ENCODE measurements at regions not wholly inside any gene's neighbourhood (a gene's known extent, or its start where the extent isn't known, plus 50 kb on each side); places are given as distances from the start of the nearest gene placed in this dataset.
"Not testable (repeated sequence)": the region's sequence is repeated elsewhere in the genome, so short reads cannot be mapped to it uniquely, and the experiment has no call there.

- not testable (repeated sequence) for H3K4me3 ChIP-seq (ENCODE audit: insufficient read depth, low read depth, low read length); H3K27me3 ChIP-seq (ENCODE audit: control insufficient read depth, insufficient read depth, low read length); H3K36me3 ChIP-seq (replicated peaks; ENCODE audit: control insufficient read depth, insufficient read depth, low read length); DNase-seq
Measured at GRCh38 chr21:6363591-6363990, 4157.8 kb upstream of the TPTE start.

DNA sequence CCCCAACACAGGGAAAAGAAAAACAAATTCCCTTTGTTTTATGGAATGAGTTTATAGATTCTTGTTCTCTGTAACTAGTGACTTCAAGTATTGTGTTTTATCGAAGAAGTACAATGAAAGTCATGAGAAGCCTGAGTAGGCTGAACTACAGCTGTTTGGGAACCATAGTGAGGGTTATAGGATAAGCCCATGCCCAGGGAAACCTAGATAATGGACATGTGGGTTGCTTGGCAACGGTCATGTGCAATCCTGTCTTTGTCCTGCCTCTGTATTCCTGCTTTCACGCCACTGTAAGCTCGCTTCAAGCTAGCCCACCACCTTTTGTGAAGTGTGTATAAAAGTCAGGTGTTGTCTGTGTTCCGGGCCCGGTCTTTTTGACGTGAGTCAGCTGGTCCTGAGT is 4152.6 kb upstream of the TPTE start:
- DNase-seq; H3K27me3 ChIP-seq (ENCODE audit: control insufficient read depth, insufficient read depth, low read length); H3K36me3 ChIP-seq (replicated peaks; ENCODE audit: control insufficient read depth, insufficient read depth, low read length): not testable (repeated sequence)
- H3K4me3 ChIP-seq (ENCODE audit: insufficient read depth, low read depth, low read length) = peak overlapping the region; percentile 19

GRCh38 chr21:6373253-6373652 is 4148.1 kb upstream of the TPTE start:
- not testable (repeated sequence) for H3K27me3 ChIP-seq (ENCODE audit: control insufficient read depth, insufficient read depth, low read length); DNase-seq; H3K4me3 ChIP-seq (ENCODE audit: insufficient read depth, low read depth, low read length); H3K36me3 ChIP-seq (replicated peaks; ENCODE audit: control insufficient read depth, insufficient read depth, low read length)

DNA sequence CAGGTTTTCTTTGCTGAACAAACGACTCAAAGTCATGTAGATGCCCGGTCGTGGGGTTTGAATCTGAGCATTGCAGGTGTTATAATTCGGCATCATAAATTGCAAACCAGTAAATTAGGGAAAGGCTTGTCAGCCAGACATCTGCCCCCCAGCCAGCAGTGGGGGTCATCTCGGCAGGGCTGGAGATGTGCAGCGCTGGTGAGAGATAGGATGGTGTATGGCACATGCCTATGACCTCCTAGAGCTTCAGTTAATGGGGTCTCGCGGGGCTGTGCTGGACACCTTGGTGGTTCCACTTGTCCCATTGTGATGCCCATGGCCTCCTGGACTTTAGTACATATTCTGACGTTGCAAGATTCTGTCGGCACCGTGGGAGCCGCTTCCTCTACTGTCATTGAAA is 4147.2 kb upstream of the TPTE start:
- H3K27me3 ChIP-seq (ENCODE audit: control insufficient read depth, insufficient read depth, low read length); DNase-seq; H3K36me3 ChIP-seq (replicated peaks; ENCODE audit: control insufficient read depth, insufficient read depth, low read length); H3K4me3 ChIP-seq (ENCODE audit: insufficient read depth, low read depth, low read length): not testable (repeated sequence)

DNA sequence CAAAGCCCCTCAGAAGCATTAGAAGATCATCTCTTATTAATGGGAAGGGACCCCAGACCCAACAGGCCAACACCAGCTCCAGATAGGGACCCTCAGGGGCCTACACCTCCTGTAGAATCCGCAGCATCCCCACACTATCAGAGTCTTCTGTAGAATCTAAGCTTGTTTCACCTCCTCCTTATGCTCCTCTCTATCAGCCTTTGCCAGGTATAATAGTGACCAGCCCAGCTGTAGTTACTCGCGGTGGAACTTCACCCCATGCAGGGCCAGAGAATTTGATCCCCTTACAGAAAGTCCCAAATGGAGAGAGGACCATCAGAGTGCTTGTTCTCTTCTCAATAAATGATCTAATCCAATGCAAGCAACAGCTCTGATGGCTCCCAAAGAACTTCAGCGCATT is 4146.5 kb upstream of the TPTE start:
- not testable (repeated sequence) for H3K4me3 ChIP-seq (ENCODE audit: insufficient read depth, low read depth, low read length); H3K27me3 ChIP-seq (ENCODE audit: control insufficient read depth, insufficient read depth, low read length); H3K36me3 ChIP-seq (replicated peaks; ENCODE audit: control insufficient read depth, insufficient read depth, low read length); DNase-seq

- DNase-seq = not testable (repeated sequence)
Measured at GRCh38 chr21:6375776-6376175, 4145.6 kb upstream of the TPTE start.

GRCh38 chr21:6376321-6377070 is 4144.9 kb upstream of the TPTE start:
- H3K4me3 ChIP-seq (ENCODE audit: insufficient read depth, low read depth, low read length); DNase-seq; H3K27me3 ChIP-seq (ENCODE audit: control insufficient read depth, insufficient read depth, low read length); H3K36me3 ChIP-seq (replicated peaks; ENCODE audit: control insufficient read depth, insufficient read depth, low read length): not testable (repeated sequence)

More at GRCh38 chr21:6375776-6376175, 4145.6 kb upstream of the TPTE start:
- H3K36me3 ChIP-seq (replicated peaks; ENCODE audit: control insufficient read depth, insufficient read depth, low read length); H3K4me3 ChIP-seq (ENCODE audit: insufficient read depth, low read depth, low read length); H3K27me3 ChIP-seq (ENCODE audit: control insufficient read depth, insufficient read depth, low read length): not testable (repeated sequence)
